KBM-7 (cell line): ENCODE measurements at regions not wholly inside any gene's neighbourhood (a gene's known extent, or its start where the extent isn't known, plus 50 kb on each side); places are given as distances from the start of the nearest gene placed in this dataset.
A peak's percentile ranks its signal among the peaks of the same experiment; 100 is the strongest.

Experiments
- DNase-seq: peaks from one replicate; pipeline ENCODE4 v3.0.0-alpha.2; 2015
- in situ Hi-C: fragments of 300-500 bp; cut with MboI; formaldehyde crosslinking; loops from 2 replicates; pipeline ENCODE4 v1.14.3; 2020; ENCODE audit warnings: low sequenced_read_pairs, low pct_unique_long_range_greater_than_20kb, mixed read lengths

DNA sequence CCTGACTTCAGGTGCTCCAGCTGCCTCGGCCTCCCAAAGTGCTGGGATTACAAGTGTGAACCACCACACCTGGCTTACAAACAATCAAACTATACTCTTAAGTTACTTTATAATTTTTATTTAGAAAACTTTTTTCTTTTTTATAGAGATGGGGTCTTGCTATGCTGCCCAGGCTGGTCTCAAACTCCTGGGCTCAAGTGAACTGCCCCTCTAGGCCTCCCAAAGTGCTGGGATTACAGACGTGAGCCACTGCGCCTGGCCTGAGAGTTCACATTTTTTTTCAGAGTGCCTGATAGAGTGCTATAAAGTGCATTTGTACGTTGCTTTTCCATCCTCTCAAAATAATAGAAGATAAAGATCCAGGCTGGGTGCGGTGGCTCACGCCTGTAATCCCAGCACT is 102.0 kb upstream of the TBL1XR1 start:
- DNase-seq: no peak
- in situ Hi-C loops: no loop called here

DNA sequence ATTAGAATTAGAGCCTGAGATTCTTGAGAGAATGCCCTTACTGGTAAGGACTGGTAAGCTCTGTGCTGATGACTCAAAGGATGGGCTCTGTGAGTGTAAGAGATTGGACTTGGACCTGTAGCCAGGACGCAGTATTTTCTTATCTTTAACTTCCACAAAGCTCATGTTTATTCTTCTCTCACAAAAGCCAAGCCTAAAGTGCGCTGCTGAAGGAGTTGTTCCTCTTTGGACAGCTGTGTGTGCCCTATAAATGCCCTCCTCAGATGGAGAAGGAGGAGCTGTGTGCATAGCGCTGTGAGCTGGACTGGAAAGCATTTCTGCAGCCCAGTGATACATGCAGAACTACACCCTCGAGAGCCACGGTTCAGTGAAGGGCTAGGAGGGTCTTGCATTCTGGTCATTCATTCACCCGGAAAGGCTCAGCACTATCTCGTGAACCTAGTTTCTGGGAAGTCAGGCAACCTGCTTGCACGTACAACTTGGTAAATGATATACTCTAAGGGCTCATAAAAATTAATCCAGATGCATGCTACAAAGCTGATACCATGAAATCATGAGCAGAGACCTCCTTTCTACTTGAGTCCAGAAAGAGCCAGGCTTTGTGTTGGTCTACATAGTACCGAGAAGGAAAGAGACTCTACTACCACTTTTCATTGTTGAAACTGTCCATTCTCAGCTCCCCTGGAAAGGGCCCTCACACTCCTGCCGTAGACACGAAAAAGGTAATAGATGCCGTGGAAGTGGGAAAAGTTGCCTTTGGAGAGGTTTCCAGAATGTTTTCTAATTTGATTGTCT is 103.0 kb upstream of the TBL1XR1 start:
- in situ Hi-C loops: no loop called here
- DNase-seq: peak; percentile 82

DNA sequence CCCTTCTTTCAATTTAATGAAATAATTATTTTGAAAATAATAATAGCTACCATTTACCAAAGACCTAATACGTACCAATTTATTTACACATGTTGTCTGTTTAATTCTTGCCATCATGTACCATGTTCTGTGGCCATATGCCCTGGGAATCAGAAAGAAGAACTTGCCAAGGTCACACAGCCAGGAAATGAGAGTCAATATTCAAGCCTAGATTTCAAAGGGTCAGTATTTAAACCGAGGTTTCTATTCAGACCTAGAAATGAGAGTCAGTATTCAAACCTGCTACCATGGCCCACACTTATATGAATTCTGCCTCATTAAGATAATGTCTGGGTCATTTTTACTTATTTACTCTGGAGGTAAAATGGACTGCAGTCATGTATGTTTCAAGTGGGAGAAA is 103.6 kb upstream of the TBL1XR1 start:
- DNase-seq: no peak
- in situ Hi-C loops: no loop called here

GRCh38 chr3:177306252-177306651 is 109.0 kb upstream of the TBL1XR1 start:
- no peak for DNase-seq
- in situ Hi-C loops: no loop called here

GRCh38 chr3:177307391-177307790 is 110.1 kb upstream of the TBL1XR1 start:
- DNase-seq: no peak
- in situ Hi-C loops: no loop called here

DNA sequence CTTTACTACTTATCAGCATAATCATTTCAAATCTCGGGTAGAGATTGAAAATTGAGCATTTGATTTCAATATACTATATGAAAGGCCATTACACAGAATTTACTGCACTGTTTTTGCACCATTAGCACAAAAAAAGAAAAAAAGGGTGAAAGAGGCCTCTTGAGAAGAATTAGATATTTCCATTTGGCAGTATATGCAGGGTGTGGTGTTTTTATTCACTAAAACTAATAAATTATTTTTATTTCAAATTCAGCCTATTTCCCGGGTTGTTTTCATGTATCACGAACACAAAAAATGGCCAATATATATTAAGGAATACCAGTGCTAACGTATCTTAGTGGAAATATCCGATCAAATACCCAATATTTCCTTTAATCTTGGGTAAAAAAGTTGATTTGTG is 110.5 kb upstream of the TBL1XR1 start:
- no peak for DNase-seq
- in situ Hi-C loops: no loop called here

- no peak for DNase-seq
- in situ Hi-C loops: no loop called here
Measured at GRCh38 chr3:177308286-177308685, 111.0 kb upstream of the TBL1XR1 start.

- in situ Hi-C loops: no loop called here
- no peak for DNase-seq
Measured at GRCh38 chr3:177308911-177309310, 111.6 kb upstream of the TBL1XR1 start.

- no peak for DNase-seq
- in situ Hi-C loops: no loop called here
Measured at GRCh38 chr3:177312491-177312890, 115.2 kb upstream of the TBL1XR1 start.

GRCh38 chr3:177314897-177315296 is 117.6 kb upstream of the TBL1XR1 start:
- DNase-seq: no peak

DNA sequence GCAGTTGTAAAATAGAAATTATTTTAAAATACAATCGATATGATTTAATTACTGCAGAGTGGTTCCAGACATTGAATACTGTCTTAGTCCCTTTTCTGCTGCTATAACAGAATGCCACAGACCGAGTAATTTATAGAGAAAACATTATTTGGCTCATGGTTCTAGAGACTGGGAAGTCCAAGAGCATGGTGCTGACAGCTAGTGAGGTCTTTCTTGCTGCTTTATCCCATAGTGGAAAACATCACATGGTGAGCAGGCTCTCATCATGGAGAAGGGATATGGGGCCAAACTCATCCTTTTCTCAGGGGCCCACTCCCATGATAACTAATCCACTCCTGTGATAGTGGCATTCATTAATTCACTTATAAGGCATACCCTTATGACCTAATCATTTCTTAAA is 120.0 kb upstream of the TBL1XR1 start:
- in situ Hi-C loops: no loop called here
- no peak for DNase-seq

More at GRCh38 chr3:177314897-177315296, 117.6 kb upstream of the TBL1XR1 start:
- in situ Hi-C loops: no loop called here

GRCh38 chr3:177318559-177318958 is 121.3 kb upstream of the TBL1XR1 start:
- in situ Hi-C loops: no loop called here
- no peak for DNase-seq

DNA sequence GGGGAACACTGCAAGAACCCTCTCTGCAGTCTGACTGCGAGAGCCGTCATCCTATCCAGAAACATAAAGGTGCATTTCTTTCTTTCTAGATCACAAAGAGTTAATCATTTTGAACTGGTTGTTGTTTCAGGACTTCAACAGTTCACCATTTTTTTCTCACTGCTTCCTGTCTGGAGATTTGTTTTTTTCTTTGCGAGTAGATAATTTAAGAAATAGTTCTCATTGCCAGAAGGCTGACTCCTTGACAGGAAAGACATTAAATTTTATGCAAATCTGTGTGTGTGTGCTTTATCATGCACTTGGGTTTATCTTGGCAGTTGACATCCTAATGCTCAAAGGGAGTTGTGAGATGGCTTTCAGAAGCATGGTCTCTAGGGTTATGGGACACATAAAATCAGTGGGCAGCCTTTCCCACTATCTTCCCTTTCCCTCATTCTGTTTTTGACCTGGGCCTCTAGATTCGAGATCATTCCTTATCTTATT is 123.5 kb upstream of the TBL1XR1 start:
- in situ Hi-C loops: no loop called here
- peak; percentile 51 for DNase-seq

DNA sequence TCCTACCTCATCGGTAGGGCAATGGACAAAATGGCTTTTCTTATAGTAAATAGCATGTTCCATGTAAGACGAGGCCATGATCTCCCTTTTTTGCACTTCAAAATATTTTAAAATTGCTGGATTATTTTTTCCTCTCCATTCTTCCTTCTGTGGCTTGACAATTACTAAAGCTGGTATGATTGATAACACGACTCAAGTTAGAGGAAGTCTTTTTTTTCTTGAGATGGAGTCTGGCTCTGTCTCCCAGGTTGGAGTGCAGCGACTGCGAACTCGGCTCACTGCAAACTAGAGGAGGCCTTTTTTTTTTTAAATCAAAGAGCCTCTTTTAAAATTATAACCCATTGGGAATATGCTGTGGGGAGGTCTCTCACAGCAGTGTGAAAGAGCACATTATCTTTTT is 124.5 kb upstream of the TBL1XR1 start:
- DNase-seq: no peak
- in situ Hi-C loops: no loop called here

DNA sequence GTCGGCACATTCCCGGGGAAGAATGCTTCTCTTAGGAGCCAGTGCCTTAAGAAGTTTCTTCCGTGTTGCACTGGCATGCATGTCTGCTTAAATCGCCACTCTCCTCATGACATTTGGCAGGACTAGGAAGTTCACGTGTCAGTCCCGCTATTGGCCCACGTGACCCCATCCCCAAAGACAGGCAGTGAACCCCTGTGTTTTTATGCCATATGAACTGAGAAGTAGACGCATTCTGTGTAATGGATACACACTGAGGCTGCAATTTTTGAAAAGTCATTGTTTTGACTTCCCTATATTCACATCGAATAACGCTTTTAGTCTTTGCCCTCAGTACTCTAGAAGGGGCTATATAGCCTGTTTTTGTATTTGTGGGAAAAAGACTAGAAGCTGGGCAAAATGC is 125.6 kb upstream of the TBL1XR1 start:
- in situ Hi-C loops: no loop called here
- no peak for DNase-seq

DNA sequence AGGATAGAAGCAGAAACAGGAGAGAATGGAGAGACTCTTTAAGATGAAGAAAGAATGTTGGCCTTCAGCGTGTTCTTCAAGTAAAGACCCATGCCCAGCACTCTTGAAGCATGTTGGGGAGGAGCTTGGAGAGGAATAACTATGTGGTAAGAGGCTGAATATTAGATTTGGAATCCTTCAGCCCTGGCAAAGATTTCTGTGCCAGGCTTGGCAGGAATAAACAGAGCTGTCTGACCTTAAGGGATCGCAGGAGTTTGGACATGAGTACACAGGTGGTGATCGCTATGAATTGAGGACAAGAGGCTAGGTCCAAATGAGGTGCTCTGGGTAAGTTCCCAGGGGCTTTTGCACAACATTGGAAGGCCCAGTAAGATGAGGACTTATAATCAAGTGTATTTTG is 132.6 kb upstream of the TBL1XR1 start:
- in situ Hi-C loops: no loop called here

GRCh38 chr3:177330779-177331178 is 133.5 kb upstream of the TBL1XR1 start:
- in situ Hi-C loops: no loop called here
- DNase-seq: no peak

More for the DNA sequence above, 132.6 kb upstream of the TBL1XR1 start:
- DNase-seq: no peak

DNA sequence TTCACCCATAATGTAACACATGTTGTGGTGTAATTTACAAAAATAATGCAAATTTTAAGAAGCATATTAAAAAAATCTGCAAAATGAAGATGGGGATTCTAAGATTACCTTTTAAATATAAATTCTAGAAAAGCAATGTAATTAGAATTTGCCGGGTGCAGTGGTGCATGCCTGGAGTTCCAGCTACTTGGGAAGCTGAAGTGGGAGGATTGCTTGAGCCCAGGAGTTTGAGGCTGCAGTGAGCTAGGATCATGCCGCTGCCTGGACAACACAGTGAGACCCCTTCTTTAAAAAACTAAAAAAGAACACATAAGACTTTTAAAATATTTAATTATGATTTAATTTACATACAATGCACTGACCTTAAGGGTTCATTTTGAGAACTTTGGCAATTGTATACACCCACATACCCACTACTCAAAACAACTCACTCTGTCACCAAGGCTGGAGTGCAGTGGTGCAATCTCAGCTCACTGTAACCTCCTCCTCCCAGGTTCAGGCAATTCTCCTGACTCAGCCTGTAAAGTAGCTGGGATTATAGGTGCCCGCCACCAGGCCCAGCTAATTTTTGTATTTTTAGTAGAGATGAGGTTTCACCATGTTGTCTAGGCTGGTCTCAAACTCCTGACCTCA is 134.0 kb upstream of the TBL1XR1 start:
- in situ Hi-C loops: no loop called here

GRCh38 chr3:177332955-177333354 is 135.7 kb upstream of the TBL1XR1 start:
- in situ Hi-C loops: no loop called here
- no peak for DNase-seq

More for the DNA sequence above, 134.0 kb upstream of the TBL1XR1 start:
- no peak for DNase-seq
